ENCODE measurements at regions not wholly inside any gene's neighbourhood (a gene's known extent, or its start where the extent isn't known, plus 50 kb on each side); places are given as distances from the start of the nearest gene placed in this dataset.

DNA sequence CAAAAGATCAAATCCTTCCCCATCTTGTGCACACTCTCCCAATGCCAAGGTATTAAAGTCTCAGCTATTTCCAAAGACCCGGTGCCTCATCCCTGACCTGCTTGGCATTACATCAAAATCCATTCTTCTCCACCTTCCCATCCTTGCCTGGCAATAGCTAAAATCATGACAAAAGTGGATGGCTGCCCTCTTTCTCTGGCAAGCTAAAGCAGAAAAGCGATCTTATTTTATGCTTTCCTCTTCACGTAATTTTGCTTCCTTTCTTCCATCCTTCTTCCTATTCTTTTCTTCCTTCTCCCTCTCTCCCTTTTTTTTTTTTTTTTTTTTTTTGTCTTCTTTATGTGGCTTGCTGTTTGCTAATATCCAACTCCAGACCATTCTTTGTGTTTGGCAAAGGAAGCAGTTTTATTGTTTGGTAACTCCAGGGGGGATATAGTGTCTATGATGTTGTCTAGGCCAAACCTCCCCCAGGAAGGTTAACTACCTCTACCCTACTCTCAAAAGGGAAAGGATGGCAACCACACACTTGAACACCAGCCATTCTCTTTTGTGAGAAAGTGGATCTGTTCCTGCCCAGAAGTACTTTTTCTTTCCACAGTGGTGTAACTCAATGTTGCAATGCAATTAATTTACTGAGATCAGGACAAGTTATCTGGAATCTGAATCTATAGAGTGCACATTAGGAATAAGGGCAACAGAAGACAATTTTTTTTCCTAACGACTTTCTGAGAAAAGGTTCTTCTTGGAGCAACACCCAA lies 120.9 kb upstream of the TMEM161B start:
- Mint-ChIP-seq H3K4me3 (peak overlapping the region; percentile 43; the same call in 1 of the 3 replicates), H3K27ac (peak overlapping the region; percentile 98), H3K4me1 (peaks cover 70% of the 10 kb centered on the region), H3K27me3 (ENCODE audit: insufficient read depth, low read depth, poor library complexity) (peaks cover 13% of the 10 kb centered on the region), H3K9me3 (no peaks in the 10 kb centered on the region), H3K36me3 (ENCODE audit: low read depth) (no peaks in the 10 kb centered on the region)
- H3K27ac ChIP-seq (ENCODE audit: low read depth) = peak overlapping the region; percentile 94
- H3K4me1 ChIP-seq (ENCODE audit: insufficient read depth) = peaks cover 76% of the 10 kb centered on the region
- H3K4me3 ChIP-seq = 0 out of 2 replicates have a peak overlapping the region, but pooled peaks have one; percentile 6
- H3F3A ChIP-seq (replicated peaks; ENCODE audit: low read depth) = 0 out of 2 replicates have a peak, but pooled peaks cover 3% of the 10 kb centered on the region
- no peaks in the 10 kb centered on the region for H3K36me3 ChIP-seq (ENCODE audit: insufficient read depth)
- H4K20me1 ChIP-seq (replicated peaks; ENCODE audit: insufficient read depth) = no peaks in the 10 kb centered on the region
- ATAC-seq = peak; percentile 12; the same call in 2 of the 3 replicates
- no peak for TF ChIP-seq ZNF331 (CRISPR knock-in tag; IDR thresholded peaks at IDR 0.05; ENCODE audit: low read depth)
- TF ChIP-seq, protein P1, sequence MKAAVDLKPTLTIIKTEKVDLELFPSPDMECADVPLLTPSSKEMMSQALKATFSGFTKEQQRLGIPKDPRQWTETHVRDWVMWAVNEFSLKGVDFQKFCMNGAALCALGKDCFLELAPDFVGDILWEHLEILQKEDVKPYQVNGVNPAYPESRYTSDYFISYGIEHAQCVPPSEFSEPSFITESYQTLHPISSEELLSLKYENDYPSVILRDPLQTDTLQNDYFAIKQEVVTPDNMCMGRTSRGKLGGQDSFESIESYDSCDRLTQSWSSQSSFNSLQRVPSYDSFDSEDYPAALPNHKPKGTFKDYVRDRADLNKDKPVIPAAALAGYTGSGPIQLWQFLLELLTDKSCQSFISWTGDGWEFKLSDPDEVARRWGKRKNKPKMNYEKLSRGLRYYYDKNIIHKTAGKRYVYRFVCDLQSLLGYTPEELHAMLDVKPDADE (IDR thresholded peaks at IDR 0.05) = no peak
- no peak for TF ChIP-seq JUNB (IDR thresholded peaks at IDR 0.05; ENCODE audit: unreplicated experiment)
- TF ChIP-seq EZH2 (IDR thresholded peaks at IDR 0.05; ENCODE audit: low read depth, unreplicated experiment) = no peak
- no peak for TF ChIP-seq EZH2phosphoT487 (IDR thresholded peaks at IDR 0.05; ENCODE audit: unreplicated experiment)
- TF ChIP-seq, protein P2, sequence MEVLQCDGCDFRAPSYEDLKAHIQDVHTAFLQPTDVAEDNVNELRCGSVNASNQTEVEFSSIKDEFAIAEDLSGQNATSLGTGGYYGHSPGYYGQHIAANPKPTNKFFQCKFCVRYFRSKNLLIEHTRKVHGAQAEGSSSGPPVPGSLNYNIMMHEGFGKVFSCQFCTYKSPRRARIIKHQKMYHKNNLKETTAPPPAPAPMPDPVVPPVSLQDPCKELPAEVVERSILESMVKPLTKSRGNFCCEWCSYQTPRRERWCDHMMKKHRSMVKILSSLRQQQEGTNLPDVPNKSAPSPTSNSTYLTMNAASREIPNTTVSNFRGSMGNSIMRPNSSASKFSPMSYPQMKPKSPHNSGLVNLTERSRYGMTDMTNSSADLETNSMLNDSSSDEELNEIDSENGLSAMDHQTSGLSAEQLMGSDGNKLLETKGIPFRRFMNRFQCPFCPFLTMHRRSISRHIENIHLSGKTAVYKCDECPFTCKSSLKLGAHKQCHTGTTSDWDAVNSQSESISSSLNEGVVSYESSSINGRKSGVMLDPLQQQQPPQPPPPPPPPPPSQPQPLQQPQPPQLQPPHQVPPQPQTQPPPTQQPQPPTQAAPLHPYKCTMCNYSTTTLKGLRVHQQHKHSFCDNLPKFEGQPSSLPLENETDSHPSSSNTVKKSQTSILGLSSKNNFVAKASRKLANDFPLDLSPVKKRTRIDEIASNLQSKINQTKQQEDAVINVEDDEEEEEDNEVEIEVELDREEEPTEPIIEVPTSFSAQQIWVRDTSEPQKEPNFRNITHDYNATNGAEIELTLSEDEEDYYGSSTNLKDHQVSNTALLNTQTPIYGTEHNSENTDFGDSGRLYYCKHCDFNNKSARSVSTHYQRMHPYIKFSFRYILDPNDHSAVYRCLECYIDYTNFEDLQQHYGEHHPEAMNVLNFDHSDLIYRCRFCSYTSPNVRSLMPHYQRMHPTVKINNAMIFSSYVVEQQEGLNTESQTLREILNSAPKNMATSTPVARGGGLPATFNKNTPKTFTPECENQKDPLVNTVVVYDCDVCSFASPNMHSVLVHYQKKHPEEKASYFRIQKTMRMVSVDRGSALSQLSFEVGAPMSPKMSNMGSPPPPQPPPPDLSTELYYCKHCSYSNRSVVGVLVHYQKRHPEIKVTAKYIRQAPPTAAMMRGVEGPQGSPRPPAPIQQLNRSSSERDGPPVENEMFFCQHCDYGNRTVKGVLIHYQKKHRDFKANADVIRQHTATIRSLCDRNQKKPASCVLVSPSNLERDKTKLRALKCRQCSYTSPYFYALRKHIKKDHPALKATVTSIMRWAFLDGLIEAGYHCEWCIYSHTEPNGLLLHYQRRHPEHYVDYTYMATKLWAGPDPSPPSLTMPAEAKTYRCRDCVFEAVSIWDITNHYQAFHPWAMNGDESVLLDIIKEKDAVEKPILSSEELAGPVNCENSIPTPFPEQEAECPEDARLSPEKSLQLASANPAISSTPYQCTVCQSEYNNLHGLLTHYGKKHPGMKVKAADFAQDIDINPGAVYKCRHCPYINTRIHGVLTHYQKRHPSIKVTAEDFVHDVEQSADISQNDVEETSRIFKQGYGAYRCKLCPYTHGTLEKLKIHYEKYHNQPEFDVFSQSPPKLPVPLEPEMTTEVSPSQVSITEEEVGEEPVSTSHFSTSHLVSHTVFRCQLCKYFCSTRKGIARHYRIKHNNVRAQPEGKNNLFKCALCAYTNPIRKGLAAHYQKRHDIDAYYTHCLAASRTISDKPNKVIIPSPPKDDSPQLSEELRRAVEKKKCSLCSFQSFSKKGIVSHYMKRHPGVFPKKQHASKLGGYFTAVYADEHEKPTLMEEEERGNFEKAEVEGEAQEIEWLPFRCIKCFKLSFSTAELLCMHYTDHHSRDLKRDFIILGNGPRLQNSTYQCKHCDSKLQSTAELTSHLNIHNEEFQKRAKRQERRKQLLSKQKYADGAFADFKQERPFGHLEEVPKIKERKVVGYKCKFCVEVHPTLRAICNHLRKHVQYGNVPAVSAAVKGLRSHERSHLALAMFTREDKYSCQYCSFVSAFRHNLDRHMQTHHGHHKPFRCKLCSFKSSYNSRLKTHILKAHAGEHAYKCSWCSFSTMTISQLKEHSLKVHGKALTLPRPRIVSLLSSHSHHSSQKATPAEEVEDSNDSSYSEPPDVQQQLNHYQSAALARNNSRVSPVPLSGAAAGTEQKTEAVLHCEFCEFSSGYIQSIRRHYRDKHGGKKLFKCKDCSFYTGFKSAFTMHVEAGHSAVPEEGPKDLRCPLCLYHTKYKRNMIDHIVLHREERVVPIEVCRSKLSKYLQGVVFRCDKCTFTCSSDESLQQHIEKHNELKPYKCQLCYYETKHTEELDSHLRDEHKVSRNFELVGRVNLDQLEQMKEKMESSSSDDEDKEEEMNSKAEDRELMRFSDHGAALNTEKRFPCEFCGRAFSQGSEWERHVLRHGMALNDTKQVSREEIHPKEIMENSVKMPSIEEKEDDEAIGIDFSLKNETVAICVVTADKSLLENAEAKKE (CRISPR knock-in tag; IDR thresholded peaks at IDR 0.05) = no peak
- TF ChIP-seq NANOG (IDR thresholded peaks at IDR 0.05; ENCODE audit: borderline replicate concordance) = no peak
- TF ChIP-seq CREB1 (CRISPR knock-in tag; IDR thresholded peaks at IDR 0.05; ENCODE audit: low read depth) = no peak
- no peak for TF ChIP-seq STAT1 (IDR thresholded peaks at IDR 0.05; ENCODE audit: unreplicated experiment)
- TF ChIP-seq, protein P3, sequence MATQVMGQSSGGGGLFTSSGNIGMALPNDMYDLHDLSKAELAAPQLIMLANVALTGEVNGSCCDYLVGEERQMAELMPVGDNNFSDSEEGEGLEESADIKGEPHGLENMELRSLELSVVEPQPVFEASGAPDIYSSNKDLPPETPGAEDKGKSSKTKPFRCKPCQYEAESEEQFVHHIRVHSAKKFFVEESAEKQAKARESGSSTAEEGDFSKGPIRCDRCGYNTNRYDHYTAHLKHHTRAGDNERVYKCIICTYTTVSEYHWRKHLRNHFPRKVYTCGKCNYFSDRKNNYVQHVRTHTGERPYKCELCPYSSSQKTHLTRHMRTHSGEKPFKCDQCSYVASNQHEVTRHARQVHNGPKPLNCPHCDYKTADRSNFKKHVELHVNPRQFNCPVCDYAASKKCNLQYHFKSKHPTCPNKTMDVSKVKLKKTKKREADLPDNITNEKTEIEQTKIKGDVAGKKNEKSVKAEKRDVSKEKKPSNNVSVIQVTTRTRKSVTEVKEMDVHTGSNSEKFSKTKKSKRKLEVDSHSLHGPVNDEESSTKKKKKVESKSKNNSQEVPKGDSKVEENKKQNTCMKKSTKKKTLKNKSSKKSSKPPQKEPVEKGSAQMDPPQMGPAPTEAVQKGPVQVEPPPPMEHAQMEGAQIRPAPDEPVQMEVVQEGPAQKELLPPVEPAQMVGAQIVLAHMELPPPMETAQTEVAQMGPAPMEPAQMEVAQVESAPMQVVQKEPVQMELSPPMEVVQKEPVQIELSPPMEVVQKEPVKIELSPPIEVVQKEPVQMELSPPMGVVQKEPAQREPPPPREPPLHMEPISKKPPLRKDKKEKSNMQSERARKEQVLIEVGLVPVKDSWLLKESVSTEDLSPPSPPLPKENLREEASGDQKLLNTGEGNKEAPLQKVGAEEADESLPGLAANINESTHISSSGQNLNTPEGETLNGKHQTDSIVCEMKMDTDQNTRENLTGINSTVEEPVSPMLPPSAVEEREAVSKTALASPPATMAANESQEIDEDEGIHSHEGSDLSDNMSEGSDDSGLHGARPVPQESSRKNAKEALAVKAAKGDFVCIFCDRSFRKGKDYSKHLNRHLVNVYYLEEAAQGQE (IDR thresholded peaks at IDR 0.05; ENCODE audit: unreplicated experiment) = no peak
- no peak for TF ChIP-seq ZNF114 (CRISPR knock-in tag; IDR thresholded peaks at IDR 0.05)
- TF ChIP-seq POLR2AphosphoS5 (IDR thresholded peaks at IDR 0.05; ENCODE audit: low read depth) = no peak
- TF ChIP-seq, protein P4, sequence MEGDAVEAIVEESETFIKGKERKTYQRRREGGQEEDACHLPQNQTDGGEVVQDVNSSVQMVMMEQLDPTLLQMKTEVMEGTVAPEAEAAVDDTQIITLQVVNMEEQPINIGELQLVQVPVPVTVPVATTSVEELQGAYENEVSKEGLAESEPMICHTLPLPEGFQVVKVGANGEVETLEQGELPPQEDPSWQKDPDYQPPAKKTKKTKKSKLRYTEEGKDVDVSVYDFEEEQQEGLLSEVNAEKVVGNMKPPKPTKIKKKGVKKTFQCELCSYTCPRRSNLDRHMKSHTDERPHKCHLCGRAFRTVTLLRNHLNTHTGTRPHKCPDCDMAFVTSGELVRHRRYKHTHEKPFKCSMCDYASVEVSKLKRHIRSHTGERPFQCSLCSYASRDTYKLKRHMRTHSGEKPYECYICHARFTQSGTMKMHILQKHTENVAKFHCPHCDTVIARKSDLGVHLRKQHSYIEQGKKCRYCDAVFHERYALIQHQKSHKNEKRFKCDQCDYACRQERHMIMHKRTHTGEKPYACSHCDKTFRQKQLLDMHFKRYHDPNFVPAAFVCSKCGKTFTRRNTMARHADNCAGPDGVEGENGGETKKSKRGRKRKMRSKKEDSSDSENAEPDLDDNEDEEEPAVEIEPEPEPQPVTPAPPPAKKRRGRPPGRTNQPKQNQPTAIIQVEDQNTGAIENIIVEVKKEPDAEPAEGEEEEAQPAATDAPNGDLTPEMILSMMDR (conservative IDR thresholded peaks at IDR 0.05; ENCODE audit: low read depth in 2 of 2) = no peak
- no peak for DNase-seq (ENCODE audit: low spot score)
- 0 out of 2 replicates have a peak, but pooled peaks cover 3% of the 10 kb centered on the region for H3K9me2 ChIP-seq (ENCODE audit: insufficient read depth)
- no peak overlapping the region for H2AFZ ChIP-seq
- no peaks in the 10 kb centered on the region for H3K79me2 ChIP-seq (replicated peaks; ENCODE audit: insufficient read depth)
- peak overlapping the region; percentile 12 for H3K4me2 ChIP-seq
- no peaks in the 10 kb centered on the region for H3K27me3 ChIP-seq (ENCODE audit: insufficient read depth)

Measured in GM23338 (cell line).